ENCODE measurements at regions not wholly inside any gene's neighbourhood (a gene's known extent, or its start where the extent isn't known, plus 50 kb on each side); places are given as distances from the start of the nearest gene placed in this dataset.
A peak's percentile ranks its signal among the peaks of the same experiment; 100 is the strongest.

DNA sequence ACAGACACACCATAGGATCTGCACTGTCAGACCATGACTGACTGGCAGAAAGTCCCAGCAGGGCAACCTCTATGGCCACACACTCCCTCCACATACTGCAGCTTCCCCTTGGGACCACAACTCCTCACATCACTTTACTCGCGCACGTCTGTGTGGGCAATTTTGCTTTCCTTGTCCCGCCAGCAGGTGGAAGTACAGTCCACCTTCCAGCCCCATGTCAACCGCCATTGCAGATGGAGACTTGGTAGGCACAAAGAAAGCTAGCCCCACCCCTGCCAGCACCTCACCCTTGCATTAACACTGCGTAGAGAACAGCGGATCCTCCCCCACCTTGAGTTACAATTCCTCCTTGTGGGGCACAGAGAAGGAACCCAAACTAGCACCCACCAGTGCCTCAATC is 74.4 kb upstream of the NAP1L2 start:
- no TSS peak for BruUV-seq (replicated peaks)
- in situ Hi-C loops (cut with MboI) = no loop called here
- no peak overlapping the region for H3K4me3 ChIP-seq
- TF ChIP-seq ZNF24 (IDR thresholded peaks at IDR 0.05) = no peak
- TF ChIP-seq, protein P1, sequence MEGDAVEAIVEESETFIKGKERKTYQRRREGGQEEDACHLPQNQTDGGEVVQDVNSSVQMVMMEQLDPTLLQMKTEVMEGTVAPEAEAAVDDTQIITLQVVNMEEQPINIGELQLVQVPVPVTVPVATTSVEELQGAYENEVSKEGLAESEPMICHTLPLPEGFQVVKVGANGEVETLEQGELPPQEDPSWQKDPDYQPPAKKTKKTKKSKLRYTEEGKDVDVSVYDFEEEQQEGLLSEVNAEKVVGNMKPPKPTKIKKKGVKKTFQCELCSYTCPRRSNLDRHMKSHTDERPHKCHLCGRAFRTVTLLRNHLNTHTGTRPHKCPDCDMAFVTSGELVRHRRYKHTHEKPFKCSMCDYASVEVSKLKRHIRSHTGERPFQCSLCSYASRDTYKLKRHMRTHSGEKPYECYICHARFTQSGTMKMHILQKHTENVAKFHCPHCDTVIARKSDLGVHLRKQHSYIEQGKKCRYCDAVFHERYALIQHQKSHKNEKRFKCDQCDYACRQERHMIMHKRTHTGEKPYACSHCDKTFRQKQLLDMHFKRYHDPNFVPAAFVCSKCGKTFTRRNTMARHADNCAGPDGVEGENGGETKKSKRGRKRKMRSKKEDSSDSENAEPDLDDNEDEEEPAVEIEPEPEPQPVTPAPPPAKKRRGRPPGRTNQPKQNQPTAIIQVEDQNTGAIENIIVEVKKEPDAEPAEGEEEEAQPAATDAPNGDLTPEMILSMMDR (IDR thresholded peaks at IDR 0.05 in 2 of 3, conservative IDR thresholded peaks at IDR 0.05 in 1 of 3; ENCODE audit: insufficient read depth in 2 of 3, low read depth in 1 of 3, low read length in 3 of 3) = peak in 1 of 3 experiments; percentile 12; a peak in 1 of 6 replicates
- H3K4me1 ChIP-seq (replicated peaks in 1 of 2; ENCODE audit: control insufficient read depth in 2 of 2, insufficient read depth in 2 of 2, low read length in 2 of 2) = no peaks in the 10 kb centered on the region
- ATAC-seq = no peak
- ChIA-PET POLR2A (no interaction called here), CTCF (ENCODE audit: low intra/inter-chr PET ratio) (no interaction called here)
- no peak for FAIRE-seq
- H3K9me3 ChIP-seq (replicated peaks; ENCODE audit: control insufficient read depth, insufficient read depth, low read depth, low read length) = no peaks in the 10 kb centered on the region
- no peaks in the 10 kb centered on the region for H4K20me1 ChIP-seq (replicated peaks; ENCODE audit: control insufficient read depth, insufficient read depth, low read length)
- DNase-seq (ENCODE audit: extremely low read depth in 1 of 4, low spot score in 3 of 4) = no peak
- WGBS (ENCODE audit: insufficient coverage, low coverage, missing lambda C conversion rate) = 3% methylated on average over 5 of the region's 7 CpGs
- no peak overlapping the region for H2AFZ ChIP-seq (ENCODE audit: low read depth, low read length)
- H3K4me2 ChIP-seq (ENCODE audit: insufficient read depth, low read length) = no peak overlapping the region
- intact Hi-C loops (cut with micrococcal nuclease) = no loop called here
- H3K79me2 ChIP-seq (ENCODE audit: control insufficient read depth, insufficient read depth, low read length) = no peaks in the 10 kb centered on the region
- no peak overlapping the region for H3K27ac ChIP-seq (ENCODE audit: extremely low read depth, low read depth, low read length)
- no peaks in the 10 kb centered on the region for H3K9me1 ChIP-seq (ENCODE audit: control insufficient read depth, insufficient read depth, low read length)
- no peaks in the 10 kb centered on the region for H3K36me3 ChIP-seq (ENCODE audit: control insufficient read depth, insufficient read depth, low read length)
- H3K27me3 ChIP-seq (ENCODE audit: control insufficient read depth in 2 of 2, insufficient read depth in 2 of 2, low read length in 2 of 2) = no peaks in the 10 kb centered on the region; a peak in 1 of 5 replicates
- H3K9ac ChIP-seq (ENCODE audit: insufficient read depth in 1 of 2, low read depth in 2 of 2, low read length in 2 of 2) = no peak overlapping the region

DNA sequence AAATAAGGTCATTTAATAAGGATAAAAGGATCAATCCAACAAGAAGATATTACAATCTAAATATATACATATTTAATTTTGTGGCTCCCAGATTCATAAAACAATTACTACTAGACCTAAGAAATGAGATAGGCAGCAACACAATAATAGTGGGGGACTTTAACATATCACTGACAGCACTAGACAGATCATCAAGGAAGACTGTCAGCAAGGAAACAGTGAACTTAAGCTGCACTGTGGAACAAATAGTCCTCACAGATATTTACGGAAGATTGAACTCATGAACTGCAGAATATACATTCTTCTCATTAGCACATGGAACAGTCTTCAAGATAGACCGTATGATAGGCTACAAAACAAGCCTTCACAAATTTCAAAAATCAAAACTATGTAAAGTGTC is 56.1 kb upstream of the NAP1L2 start:
- intact Hi-C loops (cut with micrococcal nuclease) = no loop called here
- ATAC-seq (no peak), FAIRE-seq (no peak), DNase-seq (ENCODE audit: extremely low read depth in 1 of 4, low spot score in 3 of 4) (no peak)
- H3K9me3 ChIP-seq (replicated peaks; ENCODE audit: control insufficient read depth, insufficient read depth, low read depth, low read length) = no peaks in the 10 kb centered on the region
- WGBS (ENCODE audit: insufficient coverage, low coverage, missing lambda C conversion rate) = 0% methylated on average over 2 of the region's 2 CpGs
- no TSS peak for BruUV-seq (replicated peaks)
- H3K27me3 ChIP-seq (ENCODE audit: control insufficient read depth in 2 of 2, insufficient read depth in 2 of 2, low read length in 2 of 2) = no peaks in the 10 kb centered on the region
- H4K20me1 ChIP-seq (replicated peaks; ENCODE audit: control insufficient read depth, insufficient read depth, low read length) = no peaks in the 10 kb centered on the region
- no peak overlapping the region for H3K4me2 ChIP-seq (ENCODE audit: insufficient read depth, low read length)
- no peak overlapping the region for H3K4me3 ChIP-seq
- no peaks in the 10 kb centered on the region for H3K36me3 ChIP-seq (ENCODE audit: control insufficient read depth, insufficient read depth, low read length)
- ChIA-PET CTCF (ENCODE audit: low intra/inter-chr PET ratio) (no interaction called here), POLR2A (no interaction called here)
- no peaks in the 10 kb centered on the region for H3K4me1 ChIP-seq (replicated peaks in 1 of 2; ENCODE audit: control insufficient read depth in 2 of 2, insufficient read depth in 2 of 2, low read length in 2 of 2)
- no peak overlapping the region for H2AFZ ChIP-seq (ENCODE audit: low read depth, low read length)
- H3K27ac ChIP-seq (ENCODE audit: extremely low read depth, low read depth, low read length) = no peak overlapping the region
- no peaks in the 10 kb centered on the region for H3K79me2 ChIP-seq (ENCODE audit: control insufficient read depth, insufficient read depth, low read length)
- H3K9me1 ChIP-seq (ENCODE audit: control insufficient read depth, insufficient read depth, low read length) = no peaks in the 10 kb centered on the region
- H3K9ac ChIP-seq (ENCODE audit: insufficient read depth in 1 of 2, low read depth in 2 of 2, low read length in 2 of 2) = no peak overlapping the region
- in situ Hi-C loops (cut with MboI) = no loop called here
- TF ChIP-seq NRF1 (conservative IDR thresholded peaks at IDR 0.05 in 1 of 2, IDR thresholded peaks at IDR 0.05 in 1 of 2) (no peak), ZNF140 (CRISPR knock-in tag; IDR thresholded peaks at IDR 0.05) (no peak), NCOR1 (IDR thresholded peaks at IDR 0.05) (no peak), FOXP1 (CRISPR knock-in tag; IDR thresholded peaks at IDR 0.05) (no peak), ZFP36 (IDR thresholded peaks at IDR 0.05; ENCODE audit: low read depth, low read length, partially characterized antibody) (no peak), ZNF239 (CRISPR knock-in tag; IDR thresholded peaks at IDR 0.05) (no peak), KDM4B (IDR thresholded peaks at IDR 0.05; ENCODE audit: borderline replicate concordance in 2 of 2, low read depth in 1 of 2) (no peak), MEIS2 (IDR thresholded peaks at IDR 0.05; ENCODE audit: partially characterized antibody) (no peak), LEF1 (IDR thresholded peaks at IDR 0.05) (no peak)

Measured in K562 (cell line).